ENCODE measurements at regions not wholly inside any gene's neighbourhood (a gene's known extent, or its start where the extent isn't known, plus 50 kb on each side); places are given as distances from the start of the nearest gene placed in this dataset.
"Not testable (repeated sequence)": the region's sequence is repeated elsewhere in the genome, so short reads cannot be mapped to it uniquely, and the experiment has no call there.

GRCh38 chr2:3105814-3106569 is 271.6 kb downstream of the EIPR1 start:
- Histone ChIP-seq H3K4me3 (no peak overlapping the region), H3K27ac (no peak overlapping the region), H3K27me3 (no peaks in the 10 kb centered on the region), H3K36me3 (replicated peaks in 1 of 2) (no peaks in the 10 kb centered on the region), H3K4me1 (replicated peaks in 1 of 2) (no peaks in the 10 kb centered on the region), H3K9me3 (replicated peaks in 1 of 3) (no peaks in the 10 kb centered on the region)
- TF ChIP-seq, protein P1, sequence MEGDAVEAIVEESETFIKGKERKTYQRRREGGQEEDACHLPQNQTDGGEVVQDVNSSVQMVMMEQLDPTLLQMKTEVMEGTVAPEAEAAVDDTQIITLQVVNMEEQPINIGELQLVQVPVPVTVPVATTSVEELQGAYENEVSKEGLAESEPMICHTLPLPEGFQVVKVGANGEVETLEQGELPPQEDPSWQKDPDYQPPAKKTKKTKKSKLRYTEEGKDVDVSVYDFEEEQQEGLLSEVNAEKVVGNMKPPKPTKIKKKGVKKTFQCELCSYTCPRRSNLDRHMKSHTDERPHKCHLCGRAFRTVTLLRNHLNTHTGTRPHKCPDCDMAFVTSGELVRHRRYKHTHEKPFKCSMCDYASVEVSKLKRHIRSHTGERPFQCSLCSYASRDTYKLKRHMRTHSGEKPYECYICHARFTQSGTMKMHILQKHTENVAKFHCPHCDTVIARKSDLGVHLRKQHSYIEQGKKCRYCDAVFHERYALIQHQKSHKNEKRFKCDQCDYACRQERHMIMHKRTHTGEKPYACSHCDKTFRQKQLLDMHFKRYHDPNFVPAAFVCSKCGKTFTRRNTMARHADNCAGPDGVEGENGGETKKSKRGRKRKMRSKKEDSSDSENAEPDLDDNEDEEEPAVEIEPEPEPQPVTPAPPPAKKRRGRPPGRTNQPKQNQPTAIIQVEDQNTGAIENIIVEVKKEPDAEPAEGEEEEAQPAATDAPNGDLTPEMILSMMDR (IDR thresholded peaks at IDR 0.05): no peak
- no peak for TF ChIP-seq POLR2A (IDR thresholded peaks at IDR 0.05)
- 81 to 89% (median 87%) methylated on average over 10 to 17 of the region's 17 CpGs for WGBS, 4 donors
- intact Hi-C loops (cut with DNase I): no loop called here
- DNase-seq: peak in 1 of 7 donors; percentile 43

DNA sequence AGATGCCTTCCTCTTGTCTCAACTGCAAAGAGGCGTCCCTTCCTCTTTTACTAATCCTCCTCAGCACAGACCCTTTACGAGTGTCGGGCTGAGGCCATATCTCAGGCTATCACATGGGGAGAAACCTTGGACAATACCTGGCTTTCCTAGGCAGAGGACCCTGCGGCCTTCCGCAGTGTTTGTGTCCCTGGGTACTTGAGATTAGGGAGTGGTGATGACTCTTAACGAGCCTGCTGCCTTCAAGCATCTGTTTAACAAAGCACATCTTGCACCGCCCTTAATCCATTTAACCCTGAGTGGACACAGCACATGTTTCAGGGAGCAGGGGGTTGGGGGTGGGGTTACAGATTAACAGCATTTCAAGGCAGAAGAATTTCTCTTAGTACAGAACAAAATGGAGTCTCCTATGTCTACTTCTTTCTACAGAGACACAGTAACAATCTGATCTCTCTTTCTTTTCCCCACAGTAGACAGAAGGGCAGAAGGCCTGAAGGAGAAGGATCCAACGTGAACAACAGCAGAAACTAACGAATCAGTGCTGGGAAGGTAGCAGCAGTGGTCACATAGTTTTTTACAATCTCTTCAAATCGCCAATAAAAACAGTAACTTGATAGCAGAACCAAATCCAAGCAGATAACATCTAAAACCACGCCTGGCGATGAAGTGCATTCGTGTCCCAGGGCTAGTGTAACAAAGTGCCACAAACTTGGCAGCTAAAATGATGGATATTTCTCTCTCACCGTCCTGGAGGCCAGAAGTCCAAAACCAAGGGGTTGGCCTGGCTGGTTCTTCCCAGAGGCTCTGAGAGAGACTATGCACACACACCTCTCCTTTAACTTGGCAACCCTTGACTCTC is 272.4 kb downstream of the EIPR1 start:
- H3K4me1 ChIP-seq (replicated peaks in 1 of 2); H3K27me3 ChIP-seq; H3K4me3 ChIP-seq; H3K27ac ChIP-seq; H3K36me3 ChIP-seq (replicated peaks in 1 of 2); intact Hi-C loops (cut with DNase I); H3K9me3 ChIP-seq (replicated peaks in 1 of 3): not testable (repeated sequence)
- WGBS, 4 donors: 54 to 67% (median 61%) methylated on average over 11 to 14 of the region's 14 CpGs
- DNase-seq: peak in 1 of 7 donors; percentile 31

GRCh38 chr2:3104261-3104660 is 273.4 kb downstream of the EIPR1 start:
- no peaks in the 10 kb centered on the region for H3K36me3 ChIP-seq (replicated peaks in 1 of 2)
- H3K27ac ChIP-seq: no peak overlapping the region
- no peak overlapping the region for H3K4me3 ChIP-seq
- H3K9me3 ChIP-seq (replicated peaks in 1 of 3): no peaks in the 10 kb centered on the region
- intact Hi-C loops (cut with DNase I): no loop called here
- H3K4me1 ChIP-seq (replicated peaks in 1 of 2): no peaks in the 10 kb centered on the region
- TF ChIP-seq, protein P1 (IDR thresholded peaks at IDR 0.05): no peak
- no peak for TF ChIP-seq POLR2A (IDR thresholded peaks at IDR 0.05)
- no peak for DNase-seq
- no peaks in the 10 kb centered on the region for H3K27me3 ChIP-seq
- WGBS, 4 donors: 90 to 93% (median 92%) methylated on average over 11 of the region's 11 CpGs

DNA sequence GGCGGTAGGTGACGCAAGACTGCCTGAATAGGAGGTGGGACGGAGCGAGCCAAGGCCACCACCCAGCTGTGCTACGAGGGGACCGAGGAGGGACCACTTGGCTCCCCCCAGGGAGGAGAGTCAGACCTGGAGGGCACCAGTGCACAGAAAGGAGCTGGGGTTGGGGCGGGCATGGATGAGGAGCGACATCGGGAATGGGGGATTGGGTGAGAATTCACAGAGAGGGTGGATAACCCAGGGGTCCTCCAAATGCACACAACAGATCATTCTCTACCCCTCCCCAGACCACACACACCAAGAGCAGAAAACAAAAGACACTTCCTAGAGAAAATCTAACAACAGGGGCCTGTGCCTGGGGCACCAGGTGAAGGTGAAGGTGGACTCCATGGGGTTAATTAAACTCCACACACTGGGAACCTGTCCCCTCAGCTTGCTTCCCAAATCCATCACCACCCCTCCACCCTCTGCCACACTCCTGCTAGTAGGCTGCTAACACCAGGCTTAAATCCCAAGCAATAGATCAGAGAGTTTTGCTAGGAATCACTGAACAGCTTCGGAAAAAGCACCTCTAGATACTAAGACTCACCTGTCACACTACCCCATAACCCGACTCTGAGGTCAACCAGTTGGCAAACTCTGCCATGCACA is 274.6 kb downstream of the EIPR1 start:
- DNase-seq: peak in 1 of 7 donors; percentile 25
- H3K4me3 ChIP-seq: no peak overlapping the region
- 85 to 91% (median 86%) methylated on average over 11 of the region's 11 CpGs for WGBS, 4 donors
- no peaks in the 10 kb centered on the region for H3K27me3 ChIP-seq
- no peaks in the 10 kb centered on the region for H3K9me3 ChIP-seq (replicated peaks in 1 of 3)
- TF ChIP-seq, protein P1 (IDR thresholded peaks at IDR 0.05): no peak
- TF ChIP-seq POLR2A (IDR thresholded peaks at IDR 0.05): no peak
- no peaks in the 10 kb centered on the region for H3K4me1 ChIP-seq (replicated peaks in 1 of 2)
- intact Hi-C loops (cut with DNase I): no loop called here
- no peak overlapping the region for H3K27ac ChIP-seq
- no peaks in the 10 kb centered on the region for H3K36me3 ChIP-seq (replicated peaks in 1 of 2)
